ENCODE measurements at regions not wholly inside any gene's neighbourhood (a gene's known extent, or its start where the extent isn't known, plus 50 kb on each side); places are given as distances from the start of the nearest gene placed in this dataset.

DNA sequence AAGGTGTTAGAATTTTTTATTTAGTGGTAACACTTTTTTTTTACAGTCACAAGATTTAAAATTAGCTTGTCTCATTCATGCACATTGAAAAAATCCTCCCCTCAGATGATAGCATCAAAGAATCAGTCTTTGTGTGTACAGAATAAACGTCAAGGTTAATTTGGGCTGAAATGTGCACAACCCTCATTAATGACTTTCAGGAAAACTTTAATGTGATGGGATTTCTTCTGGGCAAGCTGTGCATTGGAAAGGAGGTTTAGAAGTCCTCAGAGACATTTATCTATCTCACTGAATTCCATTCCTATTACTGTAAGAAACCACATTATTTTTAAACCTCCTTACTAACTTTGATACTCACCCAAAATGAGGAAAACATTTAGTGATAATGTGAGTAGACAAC, 88.2 kb upstream of the TECRL start:
- Histone ChIP-seq H4K91ac (replicated peaks; ENCODE audit: insufficient read length, low read length) (no peak overlapping the region), H3K4me3 (ENCODE audit: extremely low read depth in 1 of 4, insufficient read depth in 2 of 4, low read depth in 3 of 4, low read length in 4 of 4) (no peak overlapping the region), H2BK5ac (ENCODE audit: low read depth, low read length) (no peak overlapping the region), H3K56ac (replicated peaks; ENCODE audit: insufficient read length, low read depth, low read length) (no peak overlapping the region), H4K20me1 (replicated peaks in 1 of 2; ENCODE audit: control insufficient read depth in 1 of 2, insufficient read depth in 2 of 2, low read length in 2 of 2) (no peaks in the 10 kb centered on the region), H3K23me2 (ENCODE audit: low read depth, low read length) (no peaks in the 10 kb centered on the region), H2BK120ac (replicated peaks; ENCODE audit: low read depth, low read length) (no peak overlapping the region), H3K4me2 (ENCODE audit: insufficient read depth in 1 of 2, low read depth in 2 of 2, low read length in 2 of 2) (no peak overlapping the region), H3K79me1 (ENCODE audit: low read depth, low read length) (no peaks in the 10 kb centered on the region), H3K4me1 (replicated peaks in 1 of 4; ENCODE audit: control insufficient read depth in 3 of 4, insufficient read depth in 4 of 4, low read length in 3 of 4) (no peaks in the 10 kb centered on the region), H3K36me3 (ENCODE audit: control insufficient read depth in 2 of 4, insufficient read depth in 4 of 4, low read length in 3 of 4) (no peaks in the 10 kb centered on the region), H2BK20ac (ENCODE audit: low read length) (no peak overlapping the region), H4K8ac (ENCODE audit: extremely low read depth, insufficient read depth, low read length) (no peak overlapping the region), H3K79me2 (ENCODE audit: control insufficient read depth in 1 of 2, insufficient read depth in 2 of 2, low read length in 2 of 2) (no peaks in the 10 kb centered on the region), H3K27me3 (replicated peaks in 1 of 4; ENCODE audit: control insufficient read depth in 3 of 4, extremely low read depth in 1 of 4, insufficient read depth in 3 of 4, low read length in 3 of 4) (peaks cover 0 to 1% (median 0%) of the 10 kb centered on the region in 4 experiments; a peak in 1 of 7 replicates), H3K14ac (ENCODE audit: insufficient read length) (no peak overlapping the region), H2BK15ac (ENCODE audit: low read length) (no peak overlapping the region), H2BK12ac (ENCODE audit: low read depth, low read length) (no peak overlapping the region), H4K5ac (ENCODE audit: insufficient read length, low read depth, low read length) (no peak overlapping the region), H3K23ac (ENCODE audit: insufficient read length) (no peak overlapping the region), H2AK5ac (ENCODE audit: low read depth, low read length) (no peak overlapping the region), H3K9ac (replicated peaks in 1 of 4; ENCODE audit: extremely low read depth in 1 of 4, low read depth in 3 of 4, low read length in 3 of 4) (no peak overlapping the region), H2AFZ (ENCODE audit: low read length) (no peak overlapping the region), H3K18ac (ENCODE audit: extremely low read depth, low read length) (no peak overlapping the region), H3K4ac (replicated peaks; ENCODE audit: insufficient read length, low read depth, low read length) (no peak overlapping the region), H3K9me3 (ENCODE audit: insufficient read depth in 2 of 2, low read depth in 1 of 2, low read length in 1 of 2) (no peaks in the 10 kb centered on the region), H3K27ac (ENCODE audit: low read depth, low read length) (no peak overlapping the region)
- POLR2A ChIA-PET (ENCODE audit: partially characterized antibody), result no interaction called here
- peak; percentile 7 for FAIRE-seq
- 91% methylated on average over 1 of the region's 1 CpG; no CpG with 5 or more reads in 1 of the 2 experiments for WGBS, 2 experiments (ENCODE audit: extremely low coverage in 1 of 2, insufficient coverage in 1 of 2, insufficient read length in 1 of 2, insufficient replicate concordance in 2 of 2, low coverage in 1 of 2, low lambda C conversion rate in 2 of 2, missing lambda C conversion rate in 1 of 2)
- CTCF ChIA-PET (ENCODE audit: partially characterized antibody), result no interaction called here
- no peak for DNase-seq (ENCODE audit: low read depth in 1 of 2, low spot score in 2 of 2)
- TF ChIP-seq, protein P1, sequence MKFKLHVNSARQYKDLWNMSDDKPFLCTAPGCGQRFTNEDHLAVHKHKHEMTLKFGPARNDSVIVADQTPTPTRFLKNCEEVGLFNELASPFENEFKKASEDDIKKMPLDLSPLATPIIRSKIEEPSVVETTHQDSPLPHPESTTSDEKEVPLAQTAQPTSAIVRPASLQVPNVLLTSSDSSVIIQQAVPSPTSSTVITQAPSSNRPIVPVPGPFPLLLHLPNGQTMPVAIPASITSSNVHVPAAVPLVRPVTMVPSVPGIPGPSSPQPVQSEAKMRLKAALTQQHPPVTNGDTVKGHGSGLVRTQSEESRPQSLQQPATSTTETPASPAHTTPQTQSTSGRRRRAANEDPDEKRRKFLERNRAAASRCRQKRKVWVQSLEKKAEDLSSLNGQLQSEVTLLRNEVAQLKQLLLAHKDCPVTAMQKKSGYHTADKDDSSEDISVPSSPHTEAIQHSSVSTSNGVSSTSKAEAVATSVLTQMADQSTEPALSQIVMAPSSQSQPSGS (IDR thresholded peaks at IDR 0.05; ENCODE audit: low read length), result no peak
- no peak for TF ChIP-seq RNF2 (IDR thresholded peaks at IDR 0.05; ENCODE audit: borderline replicate concordance, low read depth, low read length, missing control alignments, poor library complexity, severe bottlenecking)
- TF ChIP-seq SAP30 (IDR thresholded peaks at IDR 0.05; ENCODE audit: insufficient read depth, insufficient replicate concordance, low read length), result no peak
- no peak for TF ChIP-seq SIX5 (IDR thresholded peaks at IDR 0.05; ENCODE audit: low read depth, low read length)
- TF ChIP-seq NANOG (IDR thresholded peaks at IDR 0.05; ENCODE audit: insufficient read depth, low read depth, low read length, poor library complexity, severe bottlenecking), result no peak
